Fibroblast of peridontal ligament (primary cell): ENCODE measurements at regions not wholly inside any gene's neighbourhood (a gene's known extent, or its start where the extent isn't known, plus 50 kb on each side); places are given as distances from the start of the nearest gene placed in this dataset.
A peak's percentile ranks its signal among the peaks of the same experiment; 100 is the strongest.

ENCODE experiments used
- DNase-seq: peaks from one replicate; pipeline ENCODE4 v3.0.0-alpha.2; 2010; ENCODE audit errors: extremely low read depth

DNA sequence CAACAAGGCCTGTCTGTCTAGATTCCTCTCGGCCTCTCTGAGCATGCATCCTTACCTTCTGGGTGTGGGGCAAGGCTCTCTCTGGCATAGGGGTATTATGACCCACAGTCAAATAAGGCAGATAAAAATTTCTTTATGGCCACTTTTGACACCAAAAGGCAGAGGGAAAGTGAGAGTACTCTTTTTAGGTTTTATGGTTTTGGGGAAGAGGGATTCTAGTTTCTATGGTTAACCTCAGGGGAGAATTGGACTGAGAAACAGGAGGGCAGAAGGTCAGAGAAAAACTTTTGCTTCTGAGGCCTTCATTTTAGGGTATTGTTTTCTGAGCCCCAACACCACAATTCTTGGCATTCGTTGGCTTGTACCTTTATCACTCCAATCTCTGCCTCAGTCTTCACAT is 70.0 kb upstream of the CCDC54 start:
- DNase-seq, result no peak

DNA sequence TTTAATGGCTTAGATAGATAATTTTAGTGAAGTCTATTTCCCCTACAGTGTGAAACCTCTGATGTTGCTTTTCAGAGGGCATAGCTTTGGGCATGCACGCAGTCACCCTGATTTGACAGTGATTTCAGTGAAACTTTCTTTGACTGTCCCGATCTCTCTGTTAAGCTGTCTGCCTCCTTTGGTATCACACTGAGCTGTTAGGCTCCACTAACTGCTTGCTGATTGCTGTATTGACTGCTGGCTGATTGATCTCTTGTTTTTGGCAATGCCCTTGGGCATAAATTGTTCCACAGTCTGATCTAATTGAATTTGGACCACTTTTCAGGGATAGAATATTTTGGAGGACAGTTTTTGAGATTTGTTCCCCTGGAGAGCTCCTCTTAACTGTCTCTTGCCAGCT is 68.5 kb upstream of the CCDC54 start:
- no peak for DNase-seq

DNA sequence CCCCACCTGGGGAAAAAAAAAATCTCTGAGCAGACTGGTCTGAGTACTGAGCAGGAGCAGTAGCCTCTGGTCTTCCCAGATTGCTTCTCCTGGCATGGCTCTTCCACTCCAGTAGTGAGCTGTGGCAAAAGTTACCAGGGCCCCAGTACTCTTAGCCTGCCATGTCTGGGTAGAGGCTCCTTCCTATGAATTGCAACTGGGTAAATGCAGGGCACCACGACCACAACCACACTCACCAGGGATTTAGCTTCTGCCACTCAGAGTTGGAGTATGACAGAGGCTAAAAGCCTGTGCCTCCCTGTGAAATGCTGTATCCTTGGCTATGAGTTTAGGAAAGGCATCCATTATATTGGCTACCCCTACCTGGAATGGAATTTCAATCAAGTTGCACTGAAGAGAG is 67.9 kb upstream of the CCDC54 start:
- no peak for DNase-seq

DNA sequence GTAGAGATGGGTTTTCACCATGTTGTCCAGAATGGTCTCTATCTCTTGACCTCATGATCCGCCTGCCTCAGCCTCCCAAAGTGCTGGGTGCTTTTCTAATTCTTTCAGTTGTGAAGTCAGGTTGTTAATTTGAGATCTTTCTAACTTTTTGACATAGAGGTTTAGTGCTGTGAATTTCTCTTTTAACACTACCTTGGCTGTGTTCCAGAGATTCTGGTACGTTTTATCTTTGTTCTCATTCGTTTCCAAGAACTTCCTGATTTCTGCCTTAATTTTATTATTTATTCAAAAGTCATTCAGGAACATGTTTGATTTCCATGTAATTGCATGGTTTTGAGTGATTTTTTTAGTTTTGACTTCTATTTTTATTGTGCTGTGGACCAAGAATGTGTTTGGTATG is 63.5 kb upstream of the CCDC54 start:
- no peak for DNase-seq

DNA sequence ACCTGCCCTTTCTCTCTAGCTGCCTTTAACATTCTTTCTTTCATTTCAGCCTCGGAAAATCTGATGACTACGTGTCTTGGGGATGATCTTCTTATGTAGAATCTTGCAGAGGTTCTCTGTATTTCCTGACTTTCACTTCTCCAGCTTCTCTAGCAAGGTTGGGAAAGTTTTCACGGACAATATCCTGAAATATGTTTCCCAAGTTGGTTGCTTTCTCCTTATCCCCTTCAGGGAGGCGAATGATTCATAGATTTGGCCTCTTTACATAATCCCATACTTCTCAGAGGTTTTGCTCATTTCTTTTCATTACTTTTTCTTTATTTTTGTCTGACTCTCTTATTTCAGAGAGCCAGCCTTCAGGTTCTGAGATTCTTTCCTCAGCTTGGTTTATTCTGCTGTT is 62.1 kb upstream of the CCDC54 start:
- DNase-seq, result peak; percentile 36

DNA sequence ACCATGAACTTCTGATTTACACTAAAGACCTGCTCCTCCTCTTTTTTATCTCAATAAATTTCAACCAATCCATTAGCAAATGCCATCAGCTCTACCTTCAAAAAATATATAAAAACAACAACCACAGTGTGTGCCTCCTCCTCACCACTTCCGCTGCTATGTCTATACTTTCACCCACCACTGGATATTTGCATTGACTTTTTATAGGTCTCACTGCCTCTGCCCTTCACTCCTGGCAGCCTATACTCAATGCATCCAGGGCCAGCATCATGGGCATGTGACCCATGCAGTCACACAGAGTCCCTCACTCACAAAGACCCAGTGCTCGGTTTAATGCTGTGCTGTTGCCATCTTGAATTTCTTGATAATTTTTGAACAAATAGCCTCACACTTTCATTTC is 53.5 kb upstream of the CCDC54 start:
- no peak for DNase-seq

DNA sequence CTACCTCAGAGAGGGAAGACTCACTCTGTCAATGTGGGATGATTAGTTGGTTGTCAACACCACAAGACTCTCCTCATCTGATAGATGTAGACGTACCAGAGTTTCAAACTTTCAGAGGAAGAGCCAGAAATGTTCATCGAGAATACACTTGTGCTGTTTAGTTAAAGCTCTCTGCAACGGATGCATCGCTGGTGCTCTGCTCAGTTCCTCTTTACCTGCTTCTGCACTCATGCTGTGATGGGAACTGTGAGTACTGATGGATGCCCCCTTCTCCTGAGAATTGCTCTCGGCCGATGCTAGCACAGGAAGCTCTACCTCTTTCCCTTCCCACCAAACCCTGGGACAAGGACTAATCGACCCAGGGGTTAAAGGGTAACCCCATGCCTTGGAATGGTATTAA is 51.8 kb upstream of the CCDC54 start:
- DNase-seq, result no peak
